HG03280 (cell line): ENCODE measurements at regions not wholly inside any gene's neighbourhood (a gene's known extent, or its start where the extent isn't known, plus 50 kb on each side); places are given as distances from the start of the nearest gene placed in this dataset.
"Not testable (repeated sequence)": the region's sequence is repeated elsewhere in the genome, so short reads cannot be mapped to it uniquely, and the experiment has no call there.

ENCODE experiments used
- ATAC-seq: cut with Tn5 transposase; IDR thresholded peaks from one replicate; pipeline ENCODE4 v1.9.1; 2021; ENCODE audit warnings: mild to moderate bottlenecking, moderate library complexity; ENCODE audit not compliant: unreplicated experiment

DNA sequence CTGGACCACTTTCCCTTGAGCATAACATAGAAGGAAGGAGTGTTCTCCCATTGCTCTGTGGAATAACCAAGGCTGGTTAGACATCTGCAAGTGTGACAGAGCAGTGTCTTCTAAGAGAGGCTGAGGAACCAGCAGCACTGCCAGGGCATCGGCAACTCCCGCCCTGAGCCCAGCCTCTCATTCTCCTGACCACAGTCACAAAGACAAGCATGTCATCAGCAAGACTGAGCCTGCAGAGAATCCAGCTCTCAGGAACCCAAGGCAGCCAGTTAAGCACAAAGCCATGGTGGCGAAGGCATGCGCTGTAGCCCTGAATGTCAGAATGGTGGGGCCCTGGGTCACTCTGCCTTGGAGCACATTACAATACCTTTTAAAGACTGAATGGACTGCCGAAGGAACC lies 253.9 kb downstream of the AGTPBP1 start:
- ATAC-seq, result no peak

DNA sequence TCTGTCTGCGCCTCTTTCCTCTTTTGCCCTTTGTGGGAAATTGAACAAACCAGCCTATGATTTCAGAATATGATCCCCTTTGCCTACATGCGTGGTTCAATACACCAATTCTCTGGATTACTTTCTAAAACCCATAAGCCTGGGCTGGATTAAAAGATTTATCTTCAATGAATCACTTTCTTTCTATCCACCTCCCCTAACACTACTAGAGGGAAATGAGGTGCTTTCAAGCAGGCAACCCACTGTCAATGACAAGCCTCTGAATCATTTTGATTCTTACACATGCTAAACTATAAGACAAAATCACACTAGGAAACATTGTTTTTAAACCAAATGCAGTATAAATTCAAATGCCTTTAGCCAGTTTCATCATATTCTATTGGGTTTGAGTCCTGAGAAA lies 257.5 kb downstream of the AGTPBP1 start:
- ATAC-seq, result no peak

DNA sequence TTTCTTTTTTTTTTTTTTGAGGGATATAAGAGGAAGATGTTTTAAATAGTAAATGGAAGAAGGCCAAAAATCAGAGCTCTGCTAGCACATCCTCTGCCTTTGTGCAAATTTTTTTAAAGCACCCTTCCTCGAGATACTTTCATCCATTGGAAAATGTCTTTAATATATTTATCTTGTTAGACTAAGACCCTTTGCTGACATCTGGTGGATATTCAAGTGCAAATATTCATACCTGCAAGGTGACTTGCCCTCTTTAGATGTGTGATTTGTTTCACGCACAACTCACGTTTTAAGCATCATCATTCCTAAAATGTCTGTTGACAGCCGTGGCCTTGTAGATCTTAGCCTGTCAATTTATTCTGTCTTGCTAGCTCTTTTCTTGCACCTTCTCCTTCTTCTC lies 258.5 kb downstream of the AGTPBP1 start:
- ATAC-seq, result no peak

DNA sequence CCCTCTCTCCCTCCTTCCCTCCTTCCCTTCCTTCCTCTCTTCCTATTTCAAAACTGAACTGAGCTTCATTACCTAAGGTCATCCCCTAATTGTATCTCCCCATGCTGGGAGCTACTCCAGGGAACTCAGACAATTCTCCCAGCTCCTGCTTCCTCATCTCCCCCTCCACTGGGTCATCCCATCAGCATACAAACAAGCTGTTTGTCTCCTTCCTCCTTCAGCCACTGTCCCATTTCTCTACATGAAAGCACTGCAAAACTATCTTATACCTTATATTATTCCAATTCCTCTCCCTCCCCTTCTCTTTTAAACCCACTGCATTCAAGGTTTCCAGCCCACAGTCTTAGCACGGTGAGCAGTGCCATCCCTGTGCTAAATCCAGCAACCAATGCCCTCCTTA lies 262.4 kb downstream of the AGTPBP1 start:
- no peak for ATAC-seq

DNA sequence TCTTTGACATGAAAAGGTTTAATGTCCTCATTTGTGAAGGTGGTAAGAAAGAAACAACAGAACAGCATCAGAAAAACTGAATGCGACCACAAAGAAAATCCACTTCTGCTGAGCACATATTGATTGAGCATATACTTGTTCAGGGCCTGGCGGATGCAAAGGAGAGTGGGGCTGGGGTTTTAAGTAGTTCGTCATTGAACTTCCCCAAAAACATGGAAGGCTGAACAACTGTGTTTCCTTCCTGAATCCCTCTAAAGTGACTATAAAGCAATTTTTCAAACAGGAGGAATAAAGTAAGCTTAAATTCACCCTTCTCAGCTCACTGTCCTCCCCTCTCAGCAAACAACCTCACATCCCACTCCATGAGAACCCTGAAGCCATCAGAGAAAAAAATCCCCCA lies 262.9 kb downstream of the AGTPBP1 start:
- no peak for ATAC-seq

DNA sequence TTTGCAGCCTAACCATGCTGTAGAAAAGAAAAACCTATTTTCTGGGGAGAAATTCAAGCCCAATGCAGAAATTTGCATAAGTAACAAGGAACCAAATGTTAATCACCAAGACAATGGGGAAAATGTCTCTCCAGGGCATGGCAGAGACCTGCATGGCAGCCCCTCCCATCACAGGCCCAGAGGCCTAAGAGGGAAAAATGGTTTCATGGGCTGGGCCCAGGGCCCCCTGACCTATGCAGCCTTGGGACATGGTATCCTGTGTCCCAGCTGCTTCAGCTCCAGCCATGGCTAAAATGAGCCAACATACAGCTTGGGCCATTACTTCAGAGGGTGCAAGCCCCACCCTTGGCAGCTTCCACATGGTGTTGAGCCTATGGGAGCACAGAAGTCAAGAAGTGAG lies 266.9 kb downstream of the AGTPBP1 start:
- not testable (repeated sequence) for ATAC-seq

DNA sequence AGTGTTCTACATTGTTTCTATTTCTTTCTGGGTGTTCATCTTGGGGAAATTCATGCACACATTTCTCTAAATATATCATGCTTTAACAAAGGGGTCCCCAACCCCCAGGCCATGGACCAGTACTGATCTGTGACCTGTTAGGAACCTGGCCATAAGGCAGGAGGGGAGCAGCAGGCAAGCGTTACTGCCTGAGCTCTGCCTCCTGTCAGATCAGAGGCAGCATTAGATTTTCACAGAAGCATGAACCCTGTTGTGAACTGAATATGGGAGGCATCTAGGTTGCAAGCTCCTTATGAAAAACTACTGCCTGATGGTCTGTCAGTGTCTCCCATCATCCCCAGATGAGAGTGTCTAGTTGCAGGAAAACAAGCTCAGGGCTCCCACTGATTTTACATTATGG lies 270.0 kb downstream of the AGTPBP1 start:
- ATAC-seq, result no peak

DNA sequence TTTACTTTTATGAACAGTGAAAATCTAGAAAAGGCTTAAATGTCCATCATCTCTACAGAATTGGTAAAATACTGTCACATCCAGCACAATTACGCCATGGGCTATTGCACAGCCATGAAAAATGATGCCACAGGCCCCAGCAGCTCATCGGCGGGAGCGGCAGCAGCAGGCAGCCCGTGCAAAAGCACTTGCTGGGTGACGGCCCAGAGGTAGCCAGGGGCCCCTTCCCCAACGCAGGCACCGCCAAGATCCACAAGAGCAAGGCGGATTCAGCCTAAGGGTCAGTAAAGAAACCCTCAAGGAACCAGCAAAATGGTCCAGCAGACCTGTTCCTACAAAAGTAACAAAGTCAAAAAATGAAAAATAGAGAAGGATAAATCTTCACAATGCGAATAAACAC lies 272.7 kb downstream of the AGTPBP1 start:
- no peak for ATAC-seq

DNA sequence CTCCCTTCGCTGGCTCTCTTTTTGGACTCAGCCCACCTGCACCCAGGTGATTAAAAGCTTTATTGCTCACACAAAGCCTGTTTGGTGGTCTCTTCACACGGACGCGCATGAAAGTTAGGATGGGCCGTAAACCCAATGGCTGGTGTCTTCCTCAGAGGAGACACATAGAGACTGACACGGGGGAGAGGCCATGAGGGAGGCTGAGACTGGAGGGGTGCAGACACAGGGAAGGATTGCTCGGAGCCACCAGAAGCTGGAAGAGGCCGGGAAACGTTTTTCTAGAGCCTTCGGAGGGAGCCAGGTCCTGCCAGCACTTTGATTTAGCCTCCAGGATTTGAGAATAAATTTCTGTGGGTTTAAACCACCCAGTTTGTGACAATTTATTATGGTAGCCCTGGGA lies 274.9 kb downstream of the AGTPBP1 start:
- no peak for ATAC-seq

DNA sequence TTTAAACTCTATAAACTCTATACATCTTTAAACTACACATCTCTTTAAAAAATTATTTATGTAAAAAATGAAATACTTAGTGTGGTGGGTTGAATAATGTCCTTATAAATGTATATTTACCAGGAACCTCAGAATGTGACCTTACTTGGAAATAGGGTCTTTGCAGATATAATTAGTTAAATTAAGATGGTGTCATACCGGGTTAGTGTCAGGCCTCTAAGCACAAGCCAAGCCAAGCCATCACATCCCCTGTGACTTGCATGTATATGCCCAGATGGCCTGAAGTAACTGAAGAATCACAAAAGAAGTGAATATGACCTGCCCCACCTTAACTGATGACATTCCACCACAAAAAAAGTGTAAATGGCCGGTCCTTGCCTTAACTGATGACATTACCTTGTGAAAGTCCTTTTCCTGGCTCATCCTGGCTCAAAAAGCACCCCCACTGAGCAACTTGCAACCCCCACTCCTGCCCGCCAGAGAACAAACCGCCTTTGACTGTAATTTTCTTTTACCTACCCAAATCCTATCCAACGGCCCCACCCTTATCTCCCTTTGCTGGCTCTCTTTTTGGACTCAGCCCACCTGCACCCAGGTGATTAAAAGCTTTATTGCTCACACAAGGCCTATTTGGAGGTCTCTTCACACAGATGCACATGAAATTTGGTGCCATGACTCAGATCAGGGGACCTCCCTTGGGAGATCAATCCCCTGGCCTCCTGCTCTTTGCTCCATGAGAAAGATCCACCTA lies 283.5 kb downstream of the AGTPBP1 start:
- not testable (repeated sequence) for ATAC-seq

DNA sequence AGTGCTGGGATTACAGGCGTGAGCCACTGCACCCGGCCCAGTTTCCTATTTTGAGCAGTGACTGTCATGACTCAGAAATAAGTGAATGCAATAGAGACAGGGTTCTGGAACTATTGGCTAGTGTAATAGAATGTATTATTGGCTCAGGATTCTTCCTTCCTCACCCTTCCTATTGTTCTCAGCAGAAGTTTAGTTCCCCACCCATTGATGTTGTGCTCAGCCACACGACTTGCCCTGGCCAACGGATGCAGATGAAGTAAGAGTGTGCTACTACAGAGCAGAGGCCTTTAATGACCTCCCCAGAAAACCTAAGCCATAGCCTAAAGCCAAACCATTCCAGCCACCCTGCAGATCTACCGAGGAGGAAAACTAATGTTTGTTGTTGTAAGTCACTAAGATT lies 287.9 kb downstream of the AGTPBP1 start:
- no peak for ATAC-seq

DNA sequence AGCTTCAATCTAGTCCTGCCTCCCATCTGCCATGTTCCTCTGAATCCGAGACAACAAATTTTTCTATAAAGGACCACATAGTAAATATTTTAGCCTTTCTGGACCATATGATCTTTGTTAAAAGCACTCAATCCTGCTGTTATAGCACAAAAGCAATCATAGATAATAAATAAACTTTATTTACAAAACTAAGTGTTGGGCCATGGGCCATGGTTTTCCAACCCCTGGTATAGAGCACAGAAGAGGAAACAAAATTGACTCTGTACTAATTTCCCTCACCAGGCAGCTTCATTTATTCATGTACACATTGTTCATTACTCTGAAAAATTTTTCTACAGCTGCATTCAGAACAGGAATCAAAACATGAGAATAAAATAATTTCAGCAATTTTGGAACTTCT lies 288.9 kb downstream of the AGTPBP1 start:
- ATAC-seq, result no peak

DNA sequence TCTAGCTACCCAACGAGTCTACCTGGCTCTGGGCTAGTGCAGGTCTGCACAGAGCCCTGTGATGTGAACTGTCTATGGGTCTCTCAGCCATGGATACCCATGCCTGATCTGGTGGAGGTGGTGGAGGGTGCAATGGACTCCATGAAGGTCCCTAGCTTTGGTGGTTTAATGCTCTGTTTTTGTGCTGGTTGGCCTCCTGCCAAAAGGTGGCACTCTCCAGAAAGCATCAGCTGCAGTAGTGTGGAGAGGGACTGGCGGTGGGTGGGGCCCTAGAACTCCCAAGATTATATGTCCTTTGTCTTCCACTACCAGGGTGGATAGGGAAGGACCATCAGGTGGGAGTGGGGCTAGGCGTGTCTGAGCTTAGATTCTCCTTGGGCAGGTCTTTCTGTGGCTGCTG lies 290.1 kb downstream of the AGTPBP1 start:
- ATAC-seq, result no peak

DNA sequence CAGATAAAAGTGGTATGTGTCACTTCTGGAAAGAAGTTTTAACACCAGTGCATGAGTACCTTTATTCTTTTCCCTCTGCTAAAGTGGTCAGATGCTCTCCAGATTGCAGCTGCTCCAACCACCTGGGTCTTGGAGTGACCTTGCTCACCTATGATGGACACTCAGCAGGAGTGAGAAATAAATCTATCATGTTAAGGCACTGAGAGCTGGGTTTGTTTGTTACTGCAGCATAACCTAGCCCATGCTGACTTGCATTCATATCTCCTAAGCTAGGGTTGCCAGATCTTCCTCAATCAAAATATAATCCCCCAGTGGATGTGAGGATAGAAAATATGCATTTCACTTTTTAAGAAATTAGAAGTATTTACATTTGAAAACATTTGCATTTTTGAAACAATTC lies 295.9 kb downstream of the AGTPBP1 start:
- no peak for ATAC-seq

DNA sequence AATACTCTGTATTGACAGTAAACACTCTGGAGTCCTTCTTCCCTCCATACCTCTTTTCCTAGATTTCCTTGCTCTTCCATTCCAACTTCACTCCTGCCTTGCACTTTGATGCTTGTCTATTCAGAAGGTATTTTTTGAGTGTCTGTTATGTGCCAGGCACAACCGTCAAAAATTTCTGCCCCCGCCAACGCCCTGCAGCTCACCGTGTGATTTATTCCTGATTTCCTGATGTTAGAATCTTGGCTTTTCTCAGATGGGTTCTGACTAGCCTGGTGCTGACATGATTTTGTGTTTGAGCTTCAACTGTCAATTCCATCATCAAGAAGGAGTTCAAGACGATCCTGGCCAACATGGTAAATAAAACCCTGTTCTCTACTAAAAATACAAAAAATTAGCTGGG lies 297.5 kb downstream of the AGTPBP1 start:
- ATAC-seq, result no peak

DNA sequence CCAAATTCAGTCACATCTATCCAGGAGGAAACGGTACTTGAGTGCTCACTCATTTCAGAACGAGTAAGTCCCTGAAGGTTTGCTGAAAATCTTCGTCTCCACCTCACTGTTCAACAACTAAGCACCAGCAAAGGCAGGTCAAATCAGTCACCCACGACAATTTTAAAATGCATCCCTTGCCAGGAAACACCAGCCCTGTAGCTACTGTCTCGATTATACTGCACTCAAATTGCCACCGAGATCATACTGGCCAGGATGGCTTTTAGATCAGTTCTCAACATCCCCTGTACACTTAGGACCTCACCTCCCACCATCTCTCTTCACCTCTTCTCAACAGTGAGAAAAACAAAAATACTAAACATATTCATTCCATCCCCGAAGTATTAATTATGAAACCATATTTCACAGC lies 298.6 kb downstream of the AGTPBP1 start:
- ATAC-seq, result no peak

DNA sequence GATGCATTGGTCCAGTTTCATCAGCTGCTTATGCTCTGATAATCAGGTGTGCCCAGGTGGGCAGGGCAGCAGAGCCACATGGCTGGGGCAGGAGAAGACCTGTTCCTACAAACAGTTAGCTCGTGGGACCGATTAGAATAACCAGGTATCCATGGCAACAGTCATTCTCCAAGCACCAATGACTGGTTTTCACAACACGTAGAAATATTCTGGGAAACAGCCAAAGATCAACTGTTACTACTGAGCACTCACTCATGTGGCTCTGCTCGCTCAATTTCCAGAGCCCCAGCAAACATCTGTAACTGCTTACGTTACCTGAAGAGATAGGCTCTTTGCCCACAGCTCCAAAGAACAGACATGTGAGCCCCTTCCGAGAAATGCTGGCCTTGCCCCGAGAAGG lies 302.0 kb downstream of the AGTPBP1 start:
- ATAC-seq, result no peak

DNA sequence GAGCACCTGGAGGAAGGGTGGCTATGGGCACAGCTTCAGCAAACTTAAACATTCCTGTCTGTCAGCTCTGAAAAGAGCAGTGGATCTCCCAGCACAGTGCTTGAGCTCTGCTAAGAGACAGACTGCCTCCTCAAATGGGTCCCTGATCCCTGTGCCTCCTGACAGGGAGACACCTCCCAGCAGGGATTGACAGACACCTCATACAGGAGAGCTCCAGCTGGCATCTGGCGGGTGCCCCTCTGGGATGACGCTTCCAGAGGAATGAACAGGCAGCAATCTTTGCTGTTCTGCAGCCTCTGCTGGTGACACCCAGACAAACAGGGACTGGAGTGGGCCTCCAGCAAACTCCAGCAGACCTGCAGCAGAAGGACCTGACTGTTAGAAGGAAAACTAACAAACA lies 307.8 kb downstream of the AGTPBP1 start:
- not testable (repeated sequence) for ATAC-seq

DNA sequence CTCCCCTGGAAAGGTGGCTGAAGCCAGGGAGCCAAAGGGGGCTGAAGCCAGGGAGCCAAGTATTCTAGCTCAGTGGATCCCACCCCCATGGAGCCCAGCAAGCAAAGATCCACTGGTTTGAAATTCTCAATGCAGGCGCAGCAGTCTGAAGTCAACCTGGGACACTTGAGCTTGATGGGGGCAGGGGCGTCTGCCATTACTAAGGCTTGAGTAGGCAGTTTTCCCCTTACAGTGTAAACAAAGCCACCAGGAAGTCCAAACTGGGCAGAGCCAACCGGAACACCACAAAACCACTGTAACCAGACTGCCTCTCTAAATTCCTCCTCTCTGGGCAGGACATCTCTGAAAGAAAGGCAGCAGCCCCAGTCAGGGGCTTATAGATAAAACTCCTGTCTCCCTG lies 308.2 kb downstream of the AGTPBP1 start:
- not testable (repeated sequence) for ATAC-seq

DNA sequence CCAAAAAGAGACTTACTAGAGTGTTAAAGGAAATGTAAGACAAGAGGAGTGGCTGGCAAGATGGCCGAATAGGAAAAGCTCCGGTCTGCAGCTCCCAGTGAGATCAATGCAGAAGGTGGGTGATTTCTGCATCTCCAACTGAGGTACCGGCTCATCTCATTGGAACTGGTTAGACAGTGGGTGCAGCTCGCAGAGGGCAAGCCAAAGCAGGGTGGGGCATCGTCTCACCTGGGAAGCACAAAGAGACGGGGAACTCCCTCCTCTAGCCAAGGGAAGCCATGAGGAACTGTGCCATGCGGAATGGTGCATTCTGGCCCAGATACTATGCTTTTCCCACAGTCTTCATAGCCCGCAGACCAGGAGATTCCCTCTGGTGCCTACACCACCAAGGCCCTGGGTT lies 308.7 kb downstream of the AGTPBP1 start:
- ATAC-seq, result no peak

DNA sequence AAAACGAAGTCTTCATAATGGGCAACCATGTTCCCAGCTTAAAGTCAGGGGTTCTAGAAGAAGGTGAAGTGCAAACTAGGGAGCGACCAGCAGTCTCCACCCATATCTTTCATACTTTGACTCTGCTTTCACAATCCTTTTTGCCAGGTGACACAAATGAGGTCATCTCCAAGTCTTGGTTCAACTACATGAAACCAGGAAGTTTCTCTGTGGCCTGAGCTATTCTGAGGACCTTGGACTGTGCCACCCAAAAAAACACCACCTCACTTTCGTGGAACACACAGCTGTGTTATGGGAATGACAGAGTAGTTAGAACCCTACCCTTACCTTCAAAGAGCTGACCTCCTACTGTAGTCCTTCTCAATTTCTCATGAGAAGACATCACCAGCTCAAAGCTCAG lies 309.2 kb downstream of the AGTPBP1 start:
- no peak for ATAC-seq

DNA sequence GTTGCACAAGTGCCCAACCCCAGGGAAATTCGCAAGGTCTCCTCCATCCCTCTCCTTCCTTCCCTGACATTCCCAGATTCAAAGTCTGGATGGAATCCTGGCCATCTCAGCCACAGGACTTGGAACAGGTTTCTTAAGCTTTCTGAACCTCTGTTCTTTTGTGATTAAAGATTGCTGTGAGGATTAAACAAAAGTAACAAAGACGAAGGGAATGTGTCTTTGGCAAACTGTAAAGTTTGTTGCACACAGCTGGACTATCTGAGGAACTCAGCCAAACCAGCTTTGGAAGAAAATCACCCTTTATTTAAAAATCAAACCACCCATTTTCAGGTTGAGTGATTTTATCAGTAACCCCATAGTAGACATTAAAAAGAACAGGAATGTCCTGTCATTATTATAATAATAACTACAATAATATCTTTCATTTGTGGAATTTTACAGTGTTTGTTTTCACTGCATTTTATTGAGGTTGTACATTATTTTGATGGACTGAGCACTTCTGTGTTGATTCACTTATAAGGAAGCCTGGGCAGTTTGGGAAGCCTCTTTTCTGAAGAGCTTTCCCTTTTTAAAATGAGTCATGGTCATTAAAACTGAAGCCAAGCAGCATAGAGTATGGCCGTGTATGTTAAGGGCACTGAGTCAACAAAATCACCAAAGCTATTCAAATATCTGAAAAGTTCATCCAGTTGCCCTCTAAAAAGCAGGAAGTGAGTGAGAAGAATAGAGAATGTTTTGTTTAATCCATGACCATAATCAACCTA lies 310.2 kb downstream of the AGTPBP1 start:
- no peak for ATAC-seq
